Esophagus squamous epithelium (tissue), 5 donors: ENCODE measurements at regions not wholly inside any gene's neighbourhood (a gene's known extent, or its start where the extent isn't known, plus 50 kb on each side); places are given as distances from the start of the nearest gene placed in this dataset.
"Not testable (repeated sequence)": the region's sequence is repeated elsewhere in the genome, so short reads cannot be mapped to it uniquely, and the experiment has no call there.

Experiments used
- DNase-seq: peaks from one replicate; lab custom pipeline; 2025; lab: John Stamatoyannopoulos, UW
- H3K27ac ChIP-seq, 4 donors: fragments of 200-600 bp; sonication (generic); one replicate each; pipeline ENCODE4 v1.5.1; 2016 to 2019; ENCODE audit warnings: mild to moderate bottlenecking in 1 of 4
- H3K27me3 ChIP-seq, 4 donors: fragments of 200-600 bp; sonication (generic); 1 replicate in 3 of 4; 2 replicates in 1 of 4; pipeline versions ENCODE4 v1.5.1 to v1.6.0; 2017 to 2021; ENCODE audit warnings: antibody characterized with exemption in 1 of 4
- H3K36me3 ChIP-seq, 3 donors: fragments of 200-600 bp; sonication (generic); one replicate each; pipeline ENCODE4 v1.5.1; 2016 to 2019
- H3K4me1 ChIP-seq, 3 donors: fragments of 200-600 bp; sonication (generic); one replicate each; pipeline ENCODE4 v1.5.1; 2017 to 2019
- H3K4me3 ChIP-seq, 4 donors: fragments of 200-600 bp; sonication (generic); 1 replicate in 3 of 4; 2 replicates in 1 of 4; pipeline ENCODE4 v1.5.1; 2016 to 2019; ENCODE audit warnings: mild to moderate bottlenecking in 2 of 4, moderate library complexity in 1 of 4
- H3K9me3 ChIP-seq, 3 donors: fragments of 200-600 bp; sonication (generic); one replicate each; pipeline ENCODE4 v1.5.1; 2016 to 2019
- CTCF ChIP-seq, 6 experiments: fragments of 450-650 bp in 4 of 6; fragments of 200-600 bp in 2 of 6; sonication (generic) in 2 of 6; IDR thresholded peaks; one replicate each; pipeline ENCODE4 v1.5.1; 2016 to 2019; ENCODE audit warnings: antibody characterized with exemption in 6 of 6, mild to moderate bottlenecking in 4 of 6, moderate library complexity in 4 of 6
- POLR2A ChIP-seq, 4 donors: fragments of 450-650 bp; IDR thresholded peaks; one replicate each; pipeline ENCODE4 v1.6.1; 2017; ENCODE audit warnings: antibody characterized with exemption in 4 of 4, mild to moderate bottlenecking in 4 of 4, moderate library complexity in 3 of 4
- WGBS, 2 donors: methylation state at CpG; one replicate each; pipeline ENCODE4 v1.1.5; 2018; 5-methylcytosine and 5-hydroxymethylcytosine counted together
- intact Hi-C: fragments of 100-400 bp; cut with DNase I; formaldehyde crosslinking; loops from one replicate; pipeline ENCODE4 v1.15.0; 2022
- donor health status: DM: yes; HTN: yes; CAD: no.

- WGBS, 2 donors: 27 to 35% methylated on average over 3 of the region's 3 CpGs
- no peak overlapping the region for H3K27ac ChIP-seq
- intact Hi-C loops: no loop called here
- DNase-seq: no peak
- no peak overlapping the region for H3K4me3 ChIP-seq
- H3K27me3 ChIP-seq: no peaks in the 10 kb centered on the region
- no peak for TF ChIP-seq CTCF (IDR thresholded peaks at IDR 0.05)
- no peak for TF ChIP-seq POLR2A (IDR thresholded peaks at IDR 0.05)
- H3K4me1 ChIP-seq: no peaks in the 10 kb centered on the region
- H3K36me3 ChIP-seq: no peaks in the 10 kb centered on the region
- no peaks in the 10 kb centered on the region for H3K9me3 ChIP-seq
Observed at GRCh38 chr2:192500550-192501200, 305.9 kb upstream of the TMEFF2 start.

GRCh38 chr2:192499476-192499875 lies 304.7 kb upstream of the TMEFF2 start:
- DNase-seq: no peak
- H3K9me3 ChIP-seq: no peaks in the 10 kb centered on the region
- H3K27ac ChIP-seq: no peak overlapping the region
- TF ChIP-seq CTCF (IDR thresholded peaks at IDR 0.05) (no peak), POLR2A (IDR thresholded peaks at IDR 0.05) (no peak)
- H3K4me1 ChIP-seq: no peaks in the 10 kb centered on the region
- H3K36me3 ChIP-seq: no peaks in the 10 kb centered on the region
- intact Hi-C loops: no loop called here
- no peak overlapping the region for H3K4me3 ChIP-seq
- no peaks in the 10 kb centered on the region for H3K27me3 ChIP-seq

- intact Hi-C loops: no loop called here
- H3K9me3 ChIP-seq: no peaks in the 10 kb centered on the region
- H3K27me3 ChIP-seq: no peaks in the 10 kb centered on the region
- no peak overlapping the region for H3K27ac ChIP-seq
- WGBS, 2 donors: 72 to 80% methylated on average over 11 of the region's 11 CpGs
- H3K4me3 ChIP-seq: no peak overlapping the region
- DNase-seq: no peak
- no peaks in the 10 kb centered on the region for H3K4me1 ChIP-seq
- no peaks in the 10 kb centered on the region for H3K36me3 ChIP-seq
- TF ChIP-seq POLR2A (IDR thresholded peaks at IDR 0.05) (no peak), CTCF (IDR thresholded peaks at IDR 0.05) (no peak)
Observed at GRCh38 chr2:192498747-192499146, 304.0 kb upstream of the TMEFF2 start.

- H3K9me3 ChIP-seq, H3K4me3 ChIP-seq, DNase-seq, H3K4me1 ChIP-seq, intact Hi-C loops, H3K27me3 ChIP-seq, H3K36me3 ChIP-seq, H3K27ac ChIP-seq: not testable (repeated sequence)
- WGBS, 2 donors: 10 to 60% methylated on average over 1 of the region's 1 CpG
Observed at GRCh38 chr2:192488158-192488557, 293.4 kb upstream of the TMEFF2 start.

GRCh38 chr2:192487636-192488035 lies 292.9 kb upstream of the TMEFF2 start:
- no peaks in the 10 kb centered on the region for H3K27me3 ChIP-seq
- no peaks in the 10 kb centered on the region for H3K4me1 ChIP-seq
- no peak for TF ChIP-seq CTCF (IDR thresholded peaks at IDR 0.05)
- TF ChIP-seq POLR2A (IDR thresholded peaks at IDR 0.05): no peak
- no peak overlapping the region for H3K4me3 ChIP-seq
- 72 to 85% methylated on average over 11 of the region's 11 CpGs for WGBS, 2 donors
- no peaks in the 10 kb centered on the region for H3K9me3 ChIP-seq
- no peaks in the 10 kb centered on the region for H3K36me3 ChIP-seq
- H3K27ac ChIP-seq: no peak overlapping the region
- intact Hi-C loops: no loop called here
- DNase-seq: no peak

DNA sequence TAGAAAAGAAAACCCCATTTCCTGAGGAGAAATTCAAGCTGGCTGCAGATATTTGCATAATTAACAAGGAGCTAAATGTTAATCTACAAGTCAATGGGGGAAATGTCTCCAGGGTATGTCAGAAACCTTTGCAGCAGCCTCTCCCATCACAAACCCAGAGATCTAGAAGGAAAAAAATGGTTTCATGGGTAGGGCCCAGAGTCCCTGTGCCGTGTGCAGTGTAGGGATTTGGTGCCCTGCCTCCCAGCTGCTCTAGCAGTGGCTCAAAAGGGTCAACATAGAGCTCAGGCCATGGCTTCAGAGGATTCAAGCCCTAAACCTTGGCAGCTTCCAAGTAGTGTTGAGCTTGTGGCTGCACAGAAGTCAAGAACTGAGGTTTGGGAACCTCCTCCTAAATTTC lies 290.2 kb upstream of the TMEFF2 start:
- intact Hi-C loops: no loop called here
- H3K36me3 ChIP-seq: no peaks in the 10 kb centered on the region
- H3K9me3 ChIP-seq: no peaks in the 10 kb centered on the region
- DNase-seq: no peak
- 50% methylated on average over 1 of the region's 1 CpG for WGBS, 2 donors
- TF ChIP-seq POLR2A (IDR thresholded peaks at IDR 0.05) (no peak), CTCF (IDR thresholded peaks at IDR 0.05) (no peak)
- H3K27ac ChIP-seq: no peak overlapping the region
- H3K4me3 ChIP-seq: no peak overlapping the region
- H3K27me3 ChIP-seq: no peaks in the 10 kb centered on the region
- H3K4me1 ChIP-seq: no peaks in the 10 kb centered on the region
